IPS DF 6.9 (cell line): ENCODE measurements at regions not wholly inside any gene's neighbourhood (a gene's known extent, or its start where the extent isn't known, plus 50 kb on each side); places are given as distances from the start of the nearest gene placed in this dataset.

ENCODE experiments used
- DNase-seq: peaks from one replicate; pipeline ENCODE4 v3.0.0-alpha.2; 2013; ENCODE audit warnings: low read depth, low spot score
- H3K27ac ChIP-seq: one replicate; pipeline ENCODE4 v1.5.1; 2013; ENCODE audit warnings: low read length, control low read depth
- H3K27me3 ChIP-seq: 2 replicates; pipeline ENCODE4 v1.6.1; 2013; ENCODE audit warnings: mild to moderate bottlenecking, low read length; ENCODE audit not compliant: control insufficient read depth, insufficient read depth
- H3K36me3 ChIP-seq: 2 replicates; pipeline ENCODE4 v1.6.1; 2013; ENCODE audit warnings: low read length; ENCODE audit not compliant: control insufficient read depth, insufficient read depth
- H3K4me1 ChIP-seq: 2 replicates; pipeline ENCODE4 v1.6.1; 2013; ENCODE audit warnings: low read length; ENCODE audit not compliant: control insufficient read depth, insufficient read depth
- H3K4me3 ChIP-seq: 2 replicates; pipeline ENCODE4 v1.5.1; 2013; ENCODE audit warnings: mild to moderate bottlenecking, low read length
- H3K9me3 ChIP-seq: 2 replicates; pipeline ENCODE4 v1.6.1; 2013; ENCODE audit warnings: low read length, inconsistent platforms; ENCODE audit not compliant: control insufficient read depth, insufficient read depth
- WGBS: extraction: QIAGEN DNeasy Blood & Tissue Kit; methylation state at CpG from one replicate; pipeline ENCODE4 v1.1.7; 2013; ENCODE audit warnings: mixed read lengths, missing lambda C conversion rate; ENCODE audit not compliant: insufficient read length, insufficient coverage; 5-methylcytosine and 5-hydroxymethylcytosine counted together

GRCh38 chr2:104794441-104794840, 59.5 kb upstream of the POU3F3 start:
- no peaks in the 10 kb centered on the region for H3K36me3 ChIP-seq
- no peaks in the 10 kb centered on the region for H3K4me1 ChIP-seq
- H3K9me3 ChIP-seq = no peaks in the 10 kb centered on the region
- H3K4me3 ChIP-seq = no peak overlapping the region
- H3K27ac ChIP-seq = no peak overlapping the region
- no CpG with 5 or more reads among the region's 2 CpGs for WGBS
- DNase-seq = no peak
- no peaks in the 10 kb centered on the region for H3K27me3 ChIP-seq
